Activated CD4-positive, alpha-beta T cell treated with anti-CD3 and anti-CD28 coated beads, Interleukin-2, amount 50 U/mL, for 1 hour (primary cell): ENCODE measurements at regions not wholly inside any gene's neighbourhood (a gene's known extent, or its start where the extent isn't known, plus 50 kb on each side); places are given as distances from the start of the nearest gene placed in this dataset.

Experiments
- DNase-seq: peaks from one replicate; pipeline ENCODE4 v3.0.0-alpha.2; 2020

- no peak for DNase-seq
Measured at GRCh38 chr10:10110844-10111490, 906.7 kb upstream of the CELF2 start.

- DNase-seq, result no peak
Measured at GRCh38 chr10:10118131-10118530, 899.5 kb upstream of the CELF2 start.

GRCh38 chr10:10120671-10121070 is 897.0 kb upstream of the CELF2 start:
- DNase-seq, result no peak

- no peak for DNase-seq
Measured at GRCh38 chr10:10125676-10126075, 892.0 kb upstream of the CELF2 start.

GRCh38 chr10:10126218-10126617 is 891.5 kb upstream of the CELF2 start:
- DNase-seq, result no peak

GRCh38 chr10:10128387-10128786 is 889.3 kb upstream of the CELF2 start:
- DNase-seq, result no peak

GRCh38 chr10:10130686-10131085 is 887.0 kb upstream of the CELF2 start:
- no peak for DNase-seq

GRCh38 chr10:10132009-10132408 is 885.7 kb upstream of the CELF2 start:
- no peak for DNase-seq

- DNase-seq, result no peak
Measured at GRCh38 chr10:10133281-10133680, 884.4 kb upstream of the CELF2 start.

GRCh38 chr10:10138685-10139084 is 879.0 kb upstream of the CELF2 start:
- no peak for DNase-seq

- no peak for DNase-seq
Measured at GRCh38 chr10:10141782-10142382, 875.8 kb upstream of the CELF2 start.

GRCh38 chr10:10146604-10147003 is 871.1 kb upstream of the CELF2 start:
- no peak for DNase-seq

GRCh38 chr10:10149899-10150298 is 867.8 kb upstream of the CELF2 start:
- no peak for DNase-seq

- DNase-seq, result no peak
Measured at GRCh38 chr10:10156917-10157600, 860.6 kb upstream of the CELF2 start.

- DNase-seq, result no peak
Measured at GRCh38 chr10:10160821-10161312, 856.8 kb upstream of the CELF2 start.

GRCh38 chr10:10164848-10165247 is 852.8 kb upstream of the CELF2 start:
- no peak for DNase-seq

GRCh38 chr10:10165415-10165814 is 852.3 kb upstream of the CELF2 start:
- DNase-seq, result no peak

GRCh38 chr10:10178476-10178875 is 839.2 kb upstream of the CELF2 start:
- DNase-seq, result no peak

GRCh38 chr10:10193848-10194247 is 823.8 kb upstream of the CELF2 start:
- no peak for DNase-seq

- DNase-seq, result no peak
Measured at GRCh38 chr10:10196701-10197100, 821.0 kb upstream of the CELF2 start.

- DNase-seq, result no peak
Measured at GRCh38 chr10:10197423-10197822, 820.2 kb upstream of the CELF2 start.

GRCh38 chr10:10198363-10198762 is 819.3 kb upstream of the CELF2 start:
- no peak for DNase-seq

- no peak for DNase-seq
Measured at GRCh38 chr10:10204415-10204814, 813.3 kb upstream of the CELF2 start.

GRCh38 chr10:10205906-10206305 is 811.8 kb upstream of the CELF2 start:
- DNase-seq, result no peak
